ENCODE measurements at regions not wholly inside any gene's neighbourhood (a gene's known extent, or its start where the extent isn't known, plus 50 kb on each side); places are given as distances from the start of the nearest gene placed in this dataset.

DNA sequence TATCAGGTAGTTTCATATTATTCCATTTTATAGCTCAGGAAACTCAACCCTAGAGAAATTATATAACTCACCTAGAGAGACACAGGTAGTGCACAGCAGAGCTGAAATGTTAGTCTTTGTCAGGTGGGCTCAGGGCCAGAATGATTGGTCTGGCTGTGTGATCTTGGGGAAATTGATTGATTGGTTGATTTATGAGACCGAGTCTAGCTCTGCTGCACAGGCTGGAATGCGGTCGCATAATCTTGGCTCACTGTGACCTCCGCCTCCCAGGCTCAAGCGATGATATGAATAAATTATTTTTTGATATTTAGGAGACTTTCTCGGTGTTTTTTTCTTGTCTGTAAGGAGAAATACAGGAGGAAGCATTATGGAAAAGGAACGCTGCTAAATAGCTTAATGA is 239.9 kb upstream of the SLC10A2 start:
- no peak overlapping the region for H2BK5ac ChIP-seq (ENCODE audit: low read depth, low read length, poor library complexity, severe bottlenecking)
- TF ChIP-seq, protein P1, sequence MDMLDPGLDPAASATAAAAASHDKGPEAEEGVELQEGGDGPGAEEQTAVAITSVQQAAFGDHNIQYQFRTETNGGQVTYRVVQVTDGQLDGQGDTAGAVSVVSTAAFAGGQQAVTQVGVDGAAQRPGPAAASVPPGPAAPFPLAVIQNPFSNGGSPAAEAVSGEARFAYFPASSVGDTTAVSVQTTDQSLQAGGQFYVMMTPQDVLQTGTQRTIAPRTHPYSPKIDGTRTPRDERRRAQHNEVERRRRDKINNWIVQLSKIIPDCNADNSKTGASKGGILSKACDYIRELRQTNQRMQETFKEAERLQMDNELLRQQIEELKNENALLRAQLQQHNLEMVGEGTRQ (IDR thresholded peaks at IDR 0.05; ENCODE audit: low read depth, low read length), result no peak
- TF ChIP-seq MAZ (IDR thresholded peaks at IDR 0.05; ENCODE audit: borderline replicate concordance, low read depth, low read length) (no peak), POLR2A (IDR thresholded peaks at IDR 0.05; ENCODE audit: low read depth, low read length) (no peak)
- TF ChIP-seq, protein P2, sequence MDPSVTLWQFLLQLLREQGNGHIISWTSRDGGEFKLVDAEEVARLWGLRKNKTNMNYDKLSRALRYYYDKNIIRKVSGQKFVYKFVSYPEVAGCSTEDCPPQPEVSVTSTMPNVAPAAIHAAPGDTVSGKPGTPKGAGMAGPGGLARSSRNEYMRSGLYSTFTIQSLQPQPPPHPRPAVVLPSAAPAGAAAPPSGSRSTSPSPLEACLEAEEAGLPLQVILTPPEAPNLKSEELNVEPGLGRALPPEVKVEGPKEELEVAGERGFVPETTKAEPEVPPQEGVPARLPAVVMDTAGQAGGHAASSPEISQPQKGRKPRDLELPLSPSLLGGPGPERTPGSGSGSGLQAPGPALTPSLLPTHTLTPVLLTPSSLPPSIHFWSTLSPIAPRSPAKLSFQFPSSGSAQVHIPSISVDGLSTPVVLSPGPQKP (IDR thresholded peaks at IDR 0.05; ENCODE audit: borderline replicate concordance, low read depth, low read length), result no peak
- no peaks in the 10 kb centered on the region for H3K9me1 ChIP-seq (ENCODE audit: insufficient read depth, low read length)
- no peak overlapping the region for H2AK5ac ChIP-seq (ENCODE audit: low read depth, low read length)
- no peak overlapping the region for H3K23ac ChIP-seq (ENCODE audit: low read depth, low read length)
- no peaks in the 10 kb centered on the region for H3K4me1 ChIP-seq (ENCODE audit: control insufficient read depth, insufficient read depth, low read length)
- H4K8ac ChIP-seq (ENCODE audit: low read depth in 2 of 2, low read length in 2 of 2), result no peak overlapping the region
- peaks cover 4% of the 10 kb centered on the region; the same call in 1 of the 2 replicates for H3K9me3 ChIP-seq (ENCODE audit: control insufficient read depth, insufficient read depth, low read length)
- POLR2A ChIA-PET (ENCODE audit: unreplicated experiment), result no interaction called here
- no peak overlapping the region for H3K4ac ChIP-seq (ENCODE audit: low read depth, low read length)
- 87% methylated on average over 3 of the region's 7 CpGs; no CpG with 5 or more reads in 1 of the 2 experiments for WGBS, 2 experiments (ENCODE audit: extremely low coverage in 2 of 2, insufficient read length in 1 of 2)
- DNase-seq, result no peak
- in situ Hi-C loops (cut with MboI; ENCODE audit: low sequenced_read_pairs) (no loop called here), dilution Hi-C loops (cut with HindIII; ENCODE audit: low sequenced_read_pairs, unreplicated experiment) (no loop called here), intact Hi-C loops (cut with micrococcal nuclease) (no loop called here)
- no peak overlapping the region for H3K18ac ChIP-seq (ENCODE audit: low read depth, low read length)
- H3K9ac ChIP-seq (ENCODE audit: low read depth, low read length), result no peak overlapping the region
- no peaks in the 10 kb centered on the region for H4K20me1 ChIP-seq (ENCODE audit: insufficient read depth, low read length)
- no peak overlapping the region for H3K27ac ChIP-seq (ENCODE audit: insufficient read depth, low read length)
- no peak overlapping the region for H3K14ac ChIP-seq (replicated peaks; ENCODE audit: low read depth, low read length)
- H2AFZ ChIP-seq (replicated peaks; ENCODE audit: low read length, poor library complexity), result no peak overlapping the region
- H2BK20ac ChIP-seq (ENCODE audit: low read depth, low read length), result no peak overlapping the region
- ATAC-seq (ENCODE audit: low read depth), result no peak
- no peak overlapping the region for H3K4me2 ChIP-seq (ENCODE audit: low read depth, low read length)
- no peak overlapping the region for H2BK120ac ChIP-seq (ENCODE audit: low read depth, low read length)
- no TSS peak for BruUV-seq (replicated peaks)
- no peak overlapping the region for H2BK15ac ChIP-seq (ENCODE audit: low read depth, low read length)
- H3K36me3 ChIP-seq (ENCODE audit: control insufficient read depth, insufficient read depth, low read length), result no peaks in the 10 kb centered on the region
- H3K4me3 ChIP-seq (ENCODE audit: insufficient read depth, low read depth, low read length), result no peak overlapping the region
- H4K91ac ChIP-seq (ENCODE audit: insufficient read depth, low read depth, low read length), result no peak overlapping the region
- no peak overlapping the region for H4K5ac ChIP-seq (ENCODE audit: low read depth, low read length)
- no peaks in the 10 kb centered on the region for H3K27me3 ChIP-seq (ENCODE audit: control insufficient read depth, insufficient read depth, low read length)
- CTCF ChIA-PET, result interaction anchor here (0.7 kb wide), 1 partner anchor 16 kb away, joined by 3 read pairs; no protein-coding TSS in a partner anchor
- H2AK9ac ChIP-seq (replicated peaks; ENCODE audit: low read depth, low read length, poor library complexity), result no peak overlapping the region
- H3K79me1 ChIP-seq (ENCODE audit: low read depth in 1 of 2, low read length in 2 of 2), result no peaks in the 10 kb centered on the region
- H3K56ac ChIP-seq (ENCODE audit: extremely low read depth, insufficient read depth, low read length), result no peak overlapping the region

Data from IMR-90 (cell line).